Activated CD4-positive, alpha-beta T cell treated with anti-CD3 and anti-CD28 coated beads, Interleukin-2, amount 50 U/mL, for 1 hour (primary cell): ENCODE measurements at regions not wholly inside any gene's neighbourhood (a gene's known extent, or its start where the extent isn't known, plus 50 kb on each side); places are given as distances from the start of the nearest gene placed in this dataset.
"Not testable (repeated sequence)": the region's sequence is repeated elsewhere in the genome, so short reads cannot be mapped to it uniquely, and the experiment has no call there.

ENCODE experiments used
- DNase-seq: peaks from one replicate; pipeline ENCODE4 v3.0.0-alpha.2; 2020

- DNase-seq = no peak
Measured at GRCh38 chr3:14252321-14253021, 73.9 kb downstream of the LSM3 start.

GRCh38 chr3:14253022-14253706, 74.5 kb downstream of the LSM3 start:
- DNase-seq = no peak

DNA sequence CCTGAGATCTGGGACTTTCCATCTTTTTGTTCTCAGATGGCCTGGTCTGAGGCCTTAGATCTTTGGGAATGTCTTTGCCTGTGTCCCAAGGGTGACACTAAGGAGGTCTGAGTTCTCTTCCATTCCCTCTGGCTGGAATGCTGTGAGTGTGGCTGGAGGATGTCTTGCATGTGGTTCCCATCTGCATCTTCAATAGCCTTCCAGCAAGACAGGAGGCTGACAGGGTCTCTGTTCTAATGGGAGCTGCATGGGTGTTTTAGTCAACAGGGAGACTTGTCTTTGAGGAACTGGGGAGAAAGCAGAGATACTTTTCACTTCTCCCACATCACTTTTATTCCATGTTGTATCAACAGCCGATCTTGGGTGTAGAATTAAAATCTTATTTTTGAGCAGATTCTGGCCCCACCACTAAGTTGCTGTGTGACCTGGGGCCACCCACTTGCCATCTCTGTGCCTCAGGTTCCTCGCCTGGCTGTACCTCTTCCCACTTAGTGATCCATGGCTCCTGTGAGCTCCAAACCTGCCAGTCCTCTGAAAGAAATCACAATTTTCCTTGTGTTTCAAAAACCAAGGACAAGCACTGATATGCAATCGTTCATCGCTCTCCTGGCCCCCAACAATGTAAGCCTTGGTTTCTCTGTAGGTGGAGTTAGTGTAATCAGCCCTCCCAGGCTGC, 75.2 kb downstream of the LSM3 start:
- DNase-seq = no peak

DNA sequence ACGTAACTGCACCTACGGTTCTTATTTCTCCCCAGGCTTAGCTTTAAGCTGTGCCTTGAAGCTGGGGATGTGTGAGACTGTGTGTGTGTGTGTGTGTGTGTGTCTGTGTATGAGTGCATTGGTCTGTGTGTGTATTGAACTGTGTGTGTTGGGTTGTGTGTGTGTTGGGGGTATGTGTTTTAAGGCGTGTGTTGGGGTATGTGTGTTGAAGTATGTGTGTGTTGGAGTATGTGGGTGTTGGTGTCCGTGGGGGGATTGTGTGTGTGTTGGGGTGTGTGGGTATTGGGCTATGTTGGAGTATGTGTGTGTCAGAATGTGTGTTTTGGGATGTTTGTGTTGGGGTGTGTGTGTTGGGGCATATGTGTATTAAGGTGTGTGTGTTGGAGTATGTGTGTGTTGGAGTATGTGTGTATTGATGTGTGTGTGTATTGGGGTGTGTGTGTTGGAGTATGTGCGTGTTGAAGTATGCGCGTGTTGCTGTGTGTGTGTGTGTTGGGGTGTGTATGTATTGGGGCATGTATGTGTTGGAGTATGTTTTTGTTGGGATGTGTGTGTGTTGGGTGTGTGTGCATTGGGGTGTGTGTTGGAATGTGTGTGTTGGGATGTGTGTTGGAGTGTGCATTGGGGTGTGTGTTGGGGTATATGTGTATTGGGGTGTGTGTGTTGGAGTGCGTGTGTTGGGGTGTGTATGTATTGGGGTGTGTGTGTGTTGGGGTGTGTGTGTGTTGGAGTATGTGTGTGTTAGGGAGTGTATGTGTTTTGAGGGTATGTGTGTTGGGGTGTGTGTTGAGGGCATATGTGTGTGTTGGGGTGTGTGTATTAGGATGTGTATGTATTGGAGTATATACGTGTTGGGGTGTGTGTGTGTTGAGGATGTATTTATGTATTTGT, 76.4 kb downstream of the LSM3 start:
- no peak for DNase-seq

GRCh38 chr3:14256046-14256445, 77.4 kb downstream of the LSM3 start:
- no peak for DNase-seq

DNA sequence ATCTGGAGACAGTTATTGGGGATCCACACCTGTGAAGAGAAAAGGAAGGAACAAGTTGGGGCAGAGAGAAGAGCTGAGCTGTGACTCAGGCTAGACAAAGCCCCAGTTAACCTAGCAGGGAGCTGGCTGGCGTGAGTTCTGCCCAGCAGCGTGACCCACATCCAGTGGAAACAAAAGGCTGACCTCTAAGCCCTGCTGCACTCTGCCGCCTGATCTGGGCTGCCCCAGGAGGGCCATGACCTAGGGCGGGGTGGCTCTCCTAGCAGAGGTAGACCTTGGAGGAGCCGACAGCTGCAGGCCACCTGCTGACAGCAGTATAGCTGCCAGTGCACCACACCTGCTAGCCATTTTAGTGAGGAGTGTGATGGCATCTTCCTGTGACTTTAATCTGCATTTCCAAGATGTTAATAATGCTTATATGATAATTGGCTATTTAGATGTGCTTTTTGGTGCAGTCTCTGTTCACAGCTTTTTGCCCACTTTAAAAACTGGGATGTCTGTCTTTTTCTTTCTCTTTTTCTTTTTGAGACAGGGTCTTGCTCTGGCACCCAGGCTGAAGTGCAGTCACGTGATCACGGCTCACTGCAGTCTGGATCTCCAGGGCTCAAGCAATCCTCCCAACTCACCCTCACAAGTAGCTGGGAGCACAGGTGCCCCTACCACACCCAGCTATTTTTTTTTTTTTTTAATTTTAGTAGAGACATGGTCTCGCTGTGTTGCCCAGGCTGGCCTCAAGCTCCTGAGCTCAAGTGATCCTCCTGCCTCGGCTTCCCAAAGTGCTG, 78.1 kb downstream of the LSM3 start:
- DNase-seq = no peak

GRCh38 chr3:14258906-14259904, 80.6 kb downstream of the LSM3 start:
- DNase-seq = no peak

- DNase-seq = no peak
Measured at GRCh38 chr3:14260463-14260862, 81.8 kb downstream of the LSM3 start.

DNA sequence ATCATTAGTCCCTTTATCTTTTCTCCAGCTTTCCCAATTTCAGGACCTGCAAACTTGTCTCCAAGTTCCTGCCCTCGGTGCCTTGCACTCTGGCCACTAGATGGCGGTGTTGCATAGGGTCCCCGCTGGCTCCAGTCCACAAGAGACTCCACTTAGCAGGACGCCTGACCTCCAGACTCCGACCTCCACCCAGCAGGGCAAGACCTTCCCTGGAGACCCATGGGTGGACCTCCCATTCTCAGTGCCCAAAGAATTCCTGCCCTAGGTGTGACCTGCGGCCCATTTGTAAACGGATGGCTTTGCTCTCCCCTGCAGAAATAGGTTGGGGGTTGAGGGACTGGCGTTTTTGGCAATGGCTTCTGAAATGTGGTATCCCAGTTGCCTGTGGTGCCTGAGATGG, 82.6 kb downstream of the LSM3 start:
- peak; percentile 79 for DNase-seq

DNA sequence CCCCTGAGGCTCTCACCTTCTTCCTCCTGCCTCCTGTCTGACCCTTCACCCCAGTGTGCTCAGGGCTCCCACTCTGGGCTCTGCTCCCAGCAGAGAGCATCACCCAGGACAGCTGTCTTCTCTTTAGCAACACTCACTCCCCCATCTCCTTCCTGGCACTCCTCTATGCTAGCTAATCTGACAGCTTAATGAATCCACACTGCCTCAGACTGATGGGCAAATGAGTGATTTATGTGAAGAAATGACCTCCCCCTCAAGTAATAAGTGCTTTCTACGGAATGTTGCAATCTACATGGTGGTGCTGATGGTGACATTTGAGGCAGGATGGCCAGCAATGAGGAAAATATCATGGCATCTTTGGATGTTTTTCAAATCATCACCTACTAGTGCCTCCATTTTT, 83.6 kb downstream of the LSM3 start:
- no peak for DNase-seq

- no peak for DNase-seq
Measured at GRCh38 chr3:14262867-14263266, 84.2 kb downstream of the LSM3 start.

- DNase-seq = no peak
Measured at GRCh38 chr3:14263317-14264005, 84.8 kb downstream of the LSM3 start.

DNA sequence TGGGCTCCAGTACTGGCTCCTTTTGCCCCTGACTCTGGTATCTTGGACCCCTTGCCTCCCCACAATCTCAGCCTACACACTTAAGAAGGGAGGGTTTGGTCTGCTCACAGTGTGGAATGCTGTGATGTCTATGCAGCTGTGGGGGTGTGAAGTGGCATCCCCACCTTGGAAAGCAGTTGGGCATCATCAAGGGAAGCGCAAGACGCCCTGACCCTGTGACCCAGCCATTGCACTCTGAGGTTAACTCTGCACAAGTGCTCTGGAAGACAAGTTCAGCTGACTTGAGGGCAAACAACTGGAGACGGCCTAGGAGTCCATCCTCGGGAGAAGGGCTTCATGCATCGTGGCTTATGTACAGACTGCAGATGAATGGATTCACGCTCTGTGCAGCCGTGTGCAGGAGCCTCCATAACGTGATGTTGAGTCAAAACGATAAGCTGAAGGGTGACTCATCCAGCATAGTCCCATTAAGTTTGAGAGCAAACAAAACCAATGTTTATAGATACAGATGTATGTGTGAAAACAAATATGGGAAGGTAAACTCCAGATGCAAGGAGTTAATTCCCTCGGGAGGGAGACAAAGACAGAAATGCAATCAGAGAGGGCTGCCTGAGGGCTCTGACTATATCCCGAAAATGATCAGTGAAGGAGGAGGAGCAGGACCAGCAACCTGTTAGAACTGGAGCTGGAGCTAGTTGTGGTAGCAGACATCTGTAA, 86.8 kb downstream of the LSM3 start:
- no peak for DNase-seq

DNA sequence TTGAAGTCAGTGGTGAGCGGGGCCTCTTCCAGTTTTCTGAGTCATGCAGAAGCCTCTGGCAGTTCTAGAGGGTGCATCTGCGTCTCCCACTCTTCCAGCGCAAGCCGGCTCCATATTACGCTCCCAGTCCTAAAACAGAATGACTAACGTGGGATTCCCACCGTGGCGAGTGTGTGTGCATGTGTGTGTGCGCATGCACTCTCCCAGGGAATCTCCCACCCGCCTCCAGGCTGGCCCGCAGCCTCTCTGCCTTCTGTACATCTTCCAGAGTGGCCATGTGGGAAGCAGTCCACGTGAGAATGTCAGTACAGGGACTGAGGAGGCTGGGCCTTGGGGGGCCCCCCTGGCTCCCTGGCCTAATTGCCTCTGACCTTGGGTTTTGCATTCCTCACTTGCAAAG, 87.7 kb downstream of the LSM3 start:
- no peak for DNase-seq

DNA sequence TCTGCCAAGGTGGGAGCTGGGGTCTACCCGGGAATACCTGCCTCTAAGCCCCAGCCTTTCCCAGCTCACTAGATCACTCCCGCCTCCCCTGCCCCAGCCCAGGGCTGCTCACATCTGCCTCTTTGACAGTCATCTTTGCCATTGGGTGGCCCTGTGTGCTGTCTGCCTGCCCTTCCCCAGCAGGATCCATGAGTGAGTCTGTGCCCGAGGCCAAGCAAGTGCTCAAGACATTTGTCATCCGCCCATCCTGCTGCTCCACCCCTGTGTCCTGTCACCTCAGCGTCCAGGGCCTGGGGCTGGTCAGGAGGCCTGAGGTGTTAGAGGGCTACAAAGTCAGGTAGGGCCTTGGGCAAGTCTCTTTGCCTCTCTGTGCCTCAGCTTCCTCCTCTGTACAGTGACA, 89.4 kb downstream of the LSM3 start:
- no peak for DNase-seq

DNA sequence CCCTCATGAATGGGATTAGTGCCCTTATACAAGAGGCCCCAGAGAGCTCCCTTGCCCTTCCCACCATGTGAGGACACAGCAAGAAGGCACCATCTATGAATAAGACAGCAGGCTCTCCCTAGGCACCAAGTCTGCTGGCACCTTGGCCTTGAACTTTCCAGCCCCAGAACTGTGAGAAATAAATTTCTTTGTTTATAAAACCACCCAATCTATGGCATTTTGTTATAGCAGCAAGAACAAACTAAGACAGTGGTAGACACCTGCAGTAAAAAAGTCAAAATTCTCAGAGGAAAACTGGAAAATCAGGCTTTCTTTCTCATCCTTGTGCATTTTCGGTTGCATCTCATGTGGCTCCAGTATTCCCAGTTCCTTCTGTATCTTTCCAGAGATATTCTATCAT, 90.3 kb downstream of the LSM3 start:
- DNase-seq = no peak

- DNase-seq = not testable (repeated sequence)
Measured at GRCh38 chr3:14272041-14272958, 93.7 kb downstream of the LSM3 start.

DNA sequence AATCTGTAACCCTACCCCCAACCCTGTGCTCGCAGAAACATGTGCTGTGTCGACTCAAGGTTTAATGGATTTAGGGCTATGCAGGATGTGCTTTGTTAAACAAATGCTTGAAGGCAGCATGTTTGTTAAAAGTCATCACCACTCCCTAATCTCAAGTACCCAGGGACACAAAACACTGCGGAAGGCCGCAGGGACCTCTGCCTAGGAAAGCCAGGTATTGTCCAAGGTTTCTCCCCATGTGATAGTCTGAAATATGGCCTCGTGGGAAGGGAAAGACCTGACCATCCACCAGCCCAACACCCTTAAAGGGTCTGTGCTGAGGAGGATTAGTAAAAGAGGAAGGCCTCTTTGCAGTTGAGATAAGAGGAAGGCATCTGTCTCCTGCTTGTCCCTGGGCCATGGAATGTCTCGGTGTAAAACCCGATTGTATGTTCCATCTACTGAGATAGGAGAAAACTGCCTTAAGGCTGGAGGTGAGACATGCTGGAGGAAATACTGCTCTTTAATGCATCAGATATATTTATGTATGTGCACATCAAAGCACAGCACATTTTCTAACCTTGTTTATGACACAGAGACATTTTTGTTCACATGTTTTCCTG, 94.4 kb downstream of the LSM3 start:
- DNase-seq = not testable (repeated sequence)
